Ascending aorta (tissue), 2 donors: ENCODE measurements at regions not wholly inside any gene's neighbourhood (a gene's known extent, or its start where the extent isn't known, plus 50 kb on each side); places are given as distances from the start of the nearest gene placed in this dataset.
"Not testable (repeated sequence)": the region's sequence is repeated elsewhere in the genome, so short reads cannot be mapped to it uniquely, and the experiment has no call there.

Experiments used
- DNase-seq, 2 donors: peaks; one replicate each; pipeline ENCODE4 v3.0.0-alpha.2; 2019; ENCODE audit warnings: low spot score in 2 of 2
- H3K27ac ChIP-seq, 2 donors: fragments of 200-600 bp; sonication (generic); one replicate each; pipeline ENCODE4 v1.5.1; 2016 to 2017; ENCODE audit warnings: mild to moderate bottlenecking in 1 of 2
- H3K27me3 ChIP-seq: fragments of 200-600 bp; sonication (generic); one replicate; pipeline ENCODE4 v1.5.1; 2017
- H3K36me3 ChIP-seq, 2 donors: fragments of 200-600 bp; sonication (generic); one replicate each; pipeline ENCODE4 v1.5.1; 2016
- H3K4me1 ChIP-seq, 2 donors: fragments of 200-600 bp; sonication (generic); one replicate each; pipeline ENCODE4 v1.5.1; 2016 to 2017; ENCODE audit warnings: mild to moderate bottlenecking in 1 of 2
- H3K4me3 ChIP-seq, 2 donors: fragments of 200-600 bp; sonication (generic); one replicate each; pipeline ENCODE4 v1.5.1; 2016 to 2017; ENCODE audit warnings: mild to moderate bottlenecking in 1 of 2
- H3K9me3 ChIP-seq, 2 donors: fragments of 200-600 bp; sonication (generic); one replicate each; pipeline ENCODE4 v1.5.1; 2016
- CTCF ChIP-seq, 3 experiments: fragments of 200-600 bp in 2 of 3; fragments of 450-650 bp in 1 of 3; sonication (generic) in 2 of 3; IDR thresholded peaks; one replicate each; pipeline ENCODE4 v1.5.1; 2016 to 2019; ENCODE audit warnings: antibody characterized with exemption in 3 of 3, mild to moderate bottlenecking in 1 of 3, moderate library complexity in 1 of 3
- intact Hi-C: fragments of 100-400 bp; cut with DNase I; formaldehyde crosslinking; loops from one replicate; pipeline ENCODE4 v1.15.1; 2023

- H3K4me3 ChIP-seq, result no peak overlapping the region
- intact Hi-C loops, result no loop called here
- no peak for DNase-seq
- TF ChIP-seq CTCF (IDR thresholded peaks at IDR 0.05), result no peak
- H3K4me1 ChIP-seq, result no peaks in the 10 kb centered on the region
- no peaks in the 10 kb centered on the region for H3K36me3 ChIP-seq
- peaks cover 4 to 6% of the 10 kb centered on the region in 2 donors for H3K9me3 ChIP-seq
- no peak overlapping the region for H3K27ac ChIP-seq
- no peaks in the 10 kb centered on the region for H3K27me3 ChIP-seq
Measured at GRCh38 chr1:21378705-21379494, 61.0 kb upstream of the NBPF3 start.

- H3K9me3 ChIP-seq, result no peaks in the 10 kb centered on the region
- DNase-seq, result no peak
- no peaks in the 10 kb centered on the region for H3K36me3 ChIP-seq
- no peaks in the 10 kb centered on the region for H3K4me1 ChIP-seq
- no peaks in the 10 kb centered on the region for H3K27me3 ChIP-seq
- no peak for TF ChIP-seq CTCF (IDR thresholded peaks at IDR 0.05)
- no peak overlapping the region for H3K27ac ChIP-seq
- H3K4me3 ChIP-seq, result no peak overlapping the region
- intact Hi-C loops, result no loop called here
Measured at GRCh38 chr1:21372383-21372782, 67.6 kb upstream of the NBPF3 start.

GRCh38 chr1:21369905-21370304 is 70.0 kb upstream of the NBPF3 start:
- Histone ChIP-seq H3K4me1 (no peaks in the 10 kb centered on the region), H3K4me3 (no peak overlapping the region), H3K27me3 (no peaks in the 10 kb centered on the region), H3K27ac (no peak overlapping the region), H3K9me3 (no peaks in the 10 kb centered on the region), H3K36me3 (no peaks in the 10 kb centered on the region)
- TF ChIP-seq CTCF (IDR thresholded peaks at IDR 0.05), result no peak
- DNase-seq, result no peak
- intact Hi-C loops, result loop anchor here (5.0 kb wide), 1 partner anchor 153 kb away; no protein-coding TSS in a partner anchor

GRCh38 chr1:21368515-21369289 is 71.2 kb upstream of the NBPF3 start:
- peak overlapping the region in 1 of 2 donors; percentile 25 for H3K4me3 ChIP-seq
- H3K4me1 ChIP-seq, result no peaks in the 10 kb centered on the region
- intact Hi-C loops, result loop anchor here (1.0 to 5.0 kb wide), 4 partner anchors 23 to 151 kb away; no protein-coding TSS in a partner anchor
- no peaks in the 10 kb centered on the region for H3K9me3 ChIP-seq
- no peaks in the 10 kb centered on the region for H3K27me3 ChIP-seq
- peak; percentile 99 for TF ChIP-seq CTCF (IDR thresholded peaks at IDR 0.05)
- DNase-seq, result peak; percentile 14 to 87
- no peak overlapping the region for H3K27ac ChIP-seq
- H3K36me3 ChIP-seq, result no peaks in the 10 kb centered on the region

GRCh38 chr1:21367973-21368514 is 71.9 kb upstream of the NBPF3 start:
- peak overlapping the region in 1 of 2 donors; percentile 25 for H3K4me3 ChIP-seq
- DNase-seq, H3K36me3 ChIP-seq, H3K27me3 ChIP-seq, H3K27ac ChIP-seq, H3K9me3 ChIP-seq, H3K4me1 ChIP-seq: not testable (repeated sequence)
- intact Hi-C loops, result loop anchor here (1.0 to 5.0 kb wide), 4 partner anchors 23 to 151 kb away; no protein-coding TSS in a partner anchor

GRCh38 chr1:21366288-21366687 is 73.6 kb upstream of the NBPF3 start:
- no peak overlapping the region for H3K4me3 ChIP-seq
- no peak for TF ChIP-seq CTCF (IDR thresholded peaks at IDR 0.05)
- H3K27me3 ChIP-seq, result no peaks in the 10 kb centered on the region
- H3K27ac ChIP-seq, result no peak overlapping the region
- no peaks in the 10 kb centered on the region for H3K9me3 ChIP-seq
- intact Hi-C loops, result loop anchor here (5.0 kb wide), 1 partner anchor 149 kb away; no protein-coding TSS in a partner anchor
- H3K4me1 ChIP-seq, result peaks cover 0 to 3% of the 10 kb centered on the region in 2 donors
- DNase-seq, result no peak
- no peaks in the 10 kb centered on the region for H3K36me3 ChIP-seq
